ENCODE measurements at regions not wholly inside any gene's neighbourhood (a gene's known extent, or its start where the extent isn't known, plus 50 kb on each side); places are given as distances from the start of the nearest gene placed in this dataset.
"Not testable (repeated sequence)": the region's sequence is repeated elsewhere in the genome, so short reads cannot be mapped to it uniquely, and the experiment has no call there.

DNA sequence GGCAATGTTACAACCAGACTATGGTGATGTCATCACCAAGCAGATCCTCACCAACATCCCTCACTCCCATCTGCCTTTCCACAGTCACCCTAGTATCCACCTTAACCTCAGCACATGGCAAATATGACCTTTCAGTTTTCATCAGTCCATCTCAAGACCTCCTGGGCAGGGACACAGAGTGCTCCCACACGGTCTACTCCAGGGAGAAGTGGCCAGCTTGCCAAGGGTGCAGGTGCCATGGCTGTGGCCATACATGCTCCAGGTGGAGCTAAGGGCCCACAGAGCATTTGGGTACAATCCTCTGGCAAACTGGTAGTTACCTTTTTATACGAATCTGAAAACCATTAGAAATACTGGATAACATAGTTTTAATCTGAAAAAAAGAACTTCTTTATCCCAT, 453.1 kb downstream of the ADCYAP1 start:
- Mint-ChIP-seq H3K27me3 (ENCODE audit: low read depth) (no peaks in the 10 kb centered on the region), H3K9me3 (peaks cover 13% of the 10 kb centered on the region), H3K36me3 (ENCODE audit: low read depth) (no peaks in the 10 kb centered on the region), H3K27ac (no peak overlapping the region), H3K4me3 (no peak overlapping the region), H3K4me1 (ENCODE audit: low read depth) (no peaks in the 10 kb centered on the region)
- no peak for DNase-seq (ENCODE audit: low spot score)

DNA sequence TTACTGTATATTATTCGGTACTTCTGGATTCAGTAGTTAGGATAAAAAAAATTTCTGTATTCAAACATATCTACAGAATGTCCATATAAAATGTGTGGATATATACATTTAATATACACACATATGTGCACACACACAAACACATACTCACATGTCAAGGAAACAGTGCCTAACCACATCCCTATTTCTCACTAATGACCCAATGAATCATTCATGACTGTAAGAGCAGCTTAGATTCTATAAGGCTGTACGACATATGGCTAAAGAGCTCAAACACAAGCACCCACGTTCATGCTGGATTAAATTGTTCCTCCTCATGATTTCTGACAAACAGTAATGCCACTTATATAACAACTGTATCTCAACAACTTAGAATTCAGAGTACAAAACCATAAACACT, 457.3 kb downstream of the ADCYAP1 start:
- H3K27me3 Mint-ChIP-seq (ENCODE audit: low read depth): no peaks in the 10 kb centered on the region
- no peaks in the 10 kb centered on the region for H3K4me1 Mint-ChIP-seq (ENCODE audit: low read depth)
- H3K36me3 Mint-ChIP-seq (ENCODE audit: low read depth): no peaks in the 10 kb centered on the region
- H3K27ac Mint-ChIP-seq: no peak overlapping the region
- H3K4me3 Mint-ChIP-seq: no peak overlapping the region
- DNase-seq (ENCODE audit: low spot score): no peak
- H3K9me3 Mint-ChIP-seq: peaks cover 21% of the 10 kb centered on the region

DNA sequence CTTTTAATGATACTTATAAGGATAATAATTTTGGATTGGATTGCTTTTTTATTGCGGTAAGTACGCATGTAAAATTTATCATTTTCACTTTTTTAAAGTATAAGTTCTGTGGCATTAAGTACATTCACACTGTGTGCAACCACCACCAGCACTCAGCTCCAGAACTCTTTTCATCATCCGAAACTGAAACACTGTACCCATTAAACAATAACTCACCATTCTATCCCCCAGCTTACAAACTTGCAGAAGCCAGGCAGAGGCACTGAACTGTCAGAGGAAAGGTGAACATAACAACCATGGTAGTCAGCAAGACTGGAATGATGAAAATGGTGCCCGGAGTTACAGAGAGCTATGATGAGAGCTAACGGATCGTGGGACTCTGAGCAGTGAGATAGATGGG, 465.9 kb downstream of the ADCYAP1 start:
- Mint-ChIP-seq H3K27me3 (ENCODE audit: low read depth) (no peaks in the 10 kb centered on the region), H3K36me3 (ENCODE audit: low read depth) (no peaks in the 10 kb centered on the region), H3K4me3 (no peak overlapping the region), H3K27ac (no peak overlapping the region), H3K4me1 (ENCODE audit: low read depth) (no peaks in the 10 kb centered on the region), H3K9me3 (peaks cover 3% of the 10 kb centered on the region)
- no peak for DNase-seq (ENCODE audit: low spot score)

DNA sequence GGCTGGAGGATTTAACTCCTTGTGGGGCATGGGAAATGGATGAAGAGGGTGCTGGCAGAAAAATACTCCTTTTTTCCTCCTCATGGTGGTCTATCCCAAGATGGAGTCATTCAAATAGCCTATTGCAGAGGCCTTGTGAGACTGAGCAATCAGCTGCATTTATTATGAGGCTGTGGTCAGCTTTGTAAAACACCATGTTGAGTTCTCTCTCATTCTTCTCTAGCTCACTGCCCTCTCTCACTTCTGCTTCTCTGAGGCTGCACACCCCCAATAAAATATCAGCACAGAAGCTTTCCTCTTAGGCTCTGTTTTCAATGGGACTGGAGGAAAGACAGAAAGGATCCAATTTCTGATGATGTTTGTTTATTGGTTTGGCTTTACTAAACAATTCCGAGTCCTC, 467.1 kb downstream of the ADCYAP1 start:
- Mint-ChIP-seq H3K4me1 (ENCODE audit: low read depth) (no peaks in the 10 kb centered on the region), H3K9me3 (peaks cover 3% of the 10 kb centered on the region), H3K36me3 (ENCODE audit: low read depth) (no peaks in the 10 kb centered on the region), H3K27me3 (ENCODE audit: low read depth) (no peaks in the 10 kb centered on the region), H3K27ac (no peak overlapping the region), H3K4me3 (no peak overlapping the region)
- DNase-seq (ENCODE audit: low spot score): no peak

DNA sequence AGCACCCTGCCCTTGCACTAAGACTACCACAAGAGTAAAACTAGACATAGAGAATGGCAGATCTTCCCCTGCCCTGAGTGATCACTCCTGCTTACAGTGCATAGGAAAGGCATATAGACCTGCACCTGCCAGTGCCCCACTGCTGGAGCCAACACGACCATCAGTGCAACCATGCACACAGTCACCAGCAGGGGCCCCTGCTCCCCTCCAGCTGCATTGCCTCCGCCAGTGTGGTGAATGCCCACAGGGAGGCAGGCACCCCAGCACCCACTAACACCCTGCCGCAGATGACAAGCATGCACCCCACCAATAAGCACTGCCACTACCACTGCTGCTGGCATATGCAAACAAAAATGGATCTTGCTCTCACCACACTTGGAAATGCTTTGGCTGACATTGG, 478.8 kb downstream of the ADCYAP1 start:
- peaks cover 34% of the 10 kb centered on the region for H3K9me3 Mint-ChIP-seq
- H3K27ac Mint-ChIP-seq: no peak overlapping the region
- no peaks in the 10 kb centered on the region for H3K27me3 Mint-ChIP-seq (ENCODE audit: low read depth)
- no peaks in the 10 kb centered on the region for H3K4me1 Mint-ChIP-seq (ENCODE audit: low read depth)
- no peak for DNase-seq (ENCODE audit: low spot score)
- H3K4me3 Mint-ChIP-seq: no peak overlapping the region
- no peaks in the 10 kb centered on the region for H3K36me3 Mint-ChIP-seq (ENCODE audit: low read depth)

DNA sequence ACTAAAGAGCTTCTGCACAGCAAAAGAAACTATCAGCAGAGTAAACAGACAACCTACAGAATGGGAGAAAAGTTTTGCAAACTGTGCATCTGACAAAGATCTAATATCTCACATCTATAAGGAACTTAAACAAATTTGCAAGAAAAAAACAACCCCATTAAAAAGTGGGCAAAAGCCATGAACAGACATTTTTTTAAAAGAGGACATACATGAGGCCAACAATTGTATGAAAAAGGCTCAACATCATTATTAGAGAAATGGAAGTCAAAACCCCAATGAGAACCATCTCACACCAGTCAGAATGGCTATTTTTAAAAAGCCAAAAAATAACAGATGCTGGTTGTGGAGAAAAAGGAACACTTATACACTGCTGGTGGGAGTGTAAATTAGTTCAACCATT, 483.8 kb downstream of the ADCYAP1 start:
- not testable (repeated sequence) for H3K27me3 Mint-ChIP-seq (ENCODE audit: low read depth); H3K4me3 Mint-ChIP-seq

DNA sequence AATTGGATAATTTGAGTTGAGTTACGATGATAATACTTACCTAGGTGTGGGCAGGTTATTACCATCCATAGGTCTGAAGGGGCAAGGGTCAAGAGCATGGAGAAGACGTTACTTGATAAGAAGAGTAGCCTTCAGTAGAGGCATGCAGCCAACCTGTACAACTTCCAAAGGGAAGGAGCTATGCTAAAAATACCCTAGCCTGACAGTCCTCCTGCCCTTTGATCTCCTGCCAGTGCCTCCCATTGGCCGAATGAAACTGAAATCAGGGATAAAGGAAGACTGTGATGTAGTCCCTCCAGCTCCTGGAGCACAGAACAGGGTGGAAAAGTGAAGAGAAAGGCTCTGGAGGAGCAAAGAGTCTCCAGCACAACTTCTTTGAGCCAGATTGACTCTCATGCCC, 487.4 kb downstream of the ADCYAP1 start:
- no peak overlapping the region for H3K4me3 Mint-ChIP-seq
- no peaks in the 10 kb centered on the region for H3K27me3 Mint-ChIP-seq (ENCODE audit: low read depth)
- H3K36me3 Mint-ChIP-seq (ENCODE audit: low read depth): no peaks in the 10 kb centered on the region
- DNase-seq (ENCODE audit: low spot score): no peak
- H3K4me1 Mint-ChIP-seq (ENCODE audit: low read depth): no peaks in the 10 kb centered on the region
- peaks cover 6% of the 10 kb centered on the region for H3K9me3 Mint-ChIP-seq
- H3K27ac Mint-ChIP-seq: no peak overlapping the region

More for the DNA sequence above, 483.8 kb downstream of the ADCYAP1 start:
- not testable (repeated sequence) for H3K4me1 Mint-ChIP-seq (ENCODE audit: low read depth); DNase-seq (ENCODE audit: low spot score); H3K27ac Mint-ChIP-seq; H3K36me3 Mint-ChIP-seq (ENCODE audit: low read depth)
- peaks cover 33% of the 10 kb centered on the region for H3K9me3 Mint-ChIP-seq

DNA sequence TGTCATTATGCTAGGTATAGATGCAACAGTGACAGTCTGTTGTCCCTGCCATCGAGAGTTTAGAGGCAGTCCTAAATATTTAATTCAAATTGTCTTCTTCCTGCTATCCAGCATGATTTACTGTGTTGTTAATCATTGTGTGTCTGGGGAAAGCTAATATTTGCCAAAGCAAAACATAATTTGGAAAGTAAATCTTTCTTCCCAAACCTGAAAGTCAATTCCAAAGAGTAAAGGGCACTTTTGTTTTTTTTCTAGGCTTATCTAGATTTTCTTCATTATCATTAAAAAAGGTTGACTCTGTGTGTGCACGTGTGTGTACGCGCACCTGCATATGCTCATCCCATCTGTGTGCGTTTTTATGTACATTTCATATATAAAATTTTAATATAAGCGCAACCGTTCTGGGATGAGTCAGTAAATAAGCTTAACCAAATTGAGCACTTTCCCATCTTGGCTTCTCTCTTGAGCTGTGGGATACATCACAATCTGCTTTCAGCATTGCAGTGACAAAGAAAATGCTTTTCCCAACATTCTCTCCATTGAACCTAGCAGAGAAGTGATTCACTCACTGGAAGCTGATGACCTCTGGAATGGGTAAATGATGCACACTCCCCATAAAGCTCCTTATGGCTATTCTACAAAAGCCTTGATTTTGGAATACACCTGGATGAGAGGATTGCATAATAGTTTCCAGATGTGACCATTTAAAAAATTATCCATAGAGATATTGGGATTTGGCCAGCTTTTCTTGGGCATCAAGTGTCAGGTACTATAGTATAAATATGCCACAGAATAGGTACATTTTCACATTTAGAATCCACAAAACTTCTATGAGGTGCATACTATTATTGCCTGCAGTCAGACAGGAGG, 488.4 kb downstream of the ADCYAP1 start:
- no peak for DNase-seq (ENCODE audit: low spot score)
- H3K27me3 Mint-ChIP-seq (ENCODE audit: low read depth): no peaks in the 10 kb centered on the region
- no peaks in the 10 kb centered on the region for H3K9me3 Mint-ChIP-seq

DNA sequence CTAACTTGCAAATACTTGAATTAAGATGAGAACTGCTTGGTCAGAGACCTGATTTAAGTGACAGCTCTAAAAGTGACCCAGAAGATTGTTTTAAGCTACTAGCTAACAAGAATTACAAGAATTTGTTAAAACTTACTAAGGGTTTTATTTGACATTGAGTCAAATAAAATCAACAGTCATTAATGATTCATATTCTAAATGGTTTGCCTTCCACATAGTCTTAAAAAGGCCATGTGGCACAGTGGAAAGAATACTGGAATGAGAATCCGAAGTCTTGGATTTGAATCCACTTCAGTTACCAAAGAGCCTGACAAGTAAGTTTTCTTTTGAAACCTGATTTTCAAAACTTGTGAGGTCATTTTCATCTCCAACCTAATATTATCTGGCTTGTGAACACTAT, 489.3 kb downstream of the ADCYAP1 start:
- H3K4me3 Mint-ChIP-seq: no peak overlapping the region
- H3K36me3 Mint-ChIP-seq (ENCODE audit: low read depth): no peaks in the 10 kb centered on the region
- no peaks in the 10 kb centered on the region for H3K9me3 Mint-ChIP-seq

More for the DNA sequence above, 488.4 kb downstream of the ADCYAP1 start:
- H3K27ac Mint-ChIP-seq: no peak overlapping the region
- no peaks in the 10 kb centered on the region for H3K36me3 Mint-ChIP-seq (ENCODE audit: low read depth)
- H3K4me3 Mint-ChIP-seq: no peak overlapping the region
- H3K4me1 Mint-ChIP-seq (ENCODE audit: low read depth): no peaks in the 10 kb centered on the region

DNA sequence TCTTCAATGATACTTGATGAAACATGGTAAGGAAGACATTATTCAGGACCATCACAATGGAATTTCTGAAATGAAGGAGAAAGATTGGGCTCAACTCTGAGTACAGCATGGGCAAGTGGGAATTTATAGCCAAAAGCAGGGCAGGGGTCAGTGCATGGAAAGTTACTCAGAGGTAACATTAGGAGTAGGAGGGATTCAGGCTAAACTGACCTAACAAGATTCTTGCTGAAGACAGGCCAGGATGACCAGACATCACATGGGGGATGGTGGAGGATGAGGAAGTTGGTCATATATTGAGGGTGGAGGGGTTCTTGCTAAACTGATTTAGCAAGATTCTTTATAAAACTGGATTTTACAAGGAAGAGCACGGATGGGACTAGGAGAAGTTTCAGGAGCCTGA, 489.8 kb downstream of the ADCYAP1 start:
- peaks cover 2% of the 10 kb centered on the region for H3K9me3 Mint-ChIP-seq
- DNase-seq (ENCODE audit: low spot score): no peak
- no peak overlapping the region for H3K27ac Mint-ChIP-seq
- no peaks in the 10 kb centered on the region for H3K36me3 Mint-ChIP-seq (ENCODE audit: low read depth)
- H3K4me3 Mint-ChIP-seq: no peak overlapping the region
- no peaks in the 10 kb centered on the region for H3K27me3 Mint-ChIP-seq (ENCODE audit: low read depth)
- H3K4me1 Mint-ChIP-seq (ENCODE audit: low read depth): no peaks in the 10 kb centered on the region

More for the DNA sequence above, 489.3 kb downstream of the ADCYAP1 start:
- no peak for DNase-seq (ENCODE audit: low spot score)
- Mint-ChIP-seq H3K27ac (no peak overlapping the region), H3K27me3 (ENCODE audit: low read depth) (no peaks in the 10 kb centered on the region), H3K4me1 (ENCODE audit: low read depth) (no peaks in the 10 kb centered on the region)

DNA sequence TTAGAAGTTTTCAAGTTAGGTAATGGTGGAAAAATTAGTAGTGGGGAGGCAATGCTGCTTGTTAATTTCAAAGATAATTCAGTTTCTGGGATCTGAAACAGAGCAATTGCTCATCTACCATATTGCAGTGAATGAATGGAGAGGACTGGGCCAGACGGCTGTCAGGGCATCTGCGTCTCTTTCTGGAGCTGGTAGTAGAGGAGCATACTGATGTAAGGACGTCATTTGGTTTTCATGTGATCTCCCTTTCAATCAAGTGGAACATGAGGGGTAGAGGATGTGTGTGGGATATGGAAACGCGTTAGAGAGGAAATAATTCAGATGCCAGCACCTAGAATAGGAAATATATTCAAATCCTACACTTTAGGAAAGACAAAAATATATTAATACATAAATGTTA, 490.3 kb downstream of the ADCYAP1 start:
- H3K4me1 Mint-ChIP-seq (ENCODE audit: low read depth): no peaks in the 10 kb centered on the region
- no peak for DNase-seq (ENCODE audit: low spot score)
- H3K27ac Mint-ChIP-seq: no peak overlapping the region
- no peak overlapping the region for H3K4me3 Mint-ChIP-seq
- H3K9me3 Mint-ChIP-seq: peaks cover 6% of the 10 kb centered on the region
- no peaks in the 10 kb centered on the region for H3K27me3 Mint-ChIP-seq (ENCODE audit: low read depth)
- no peaks in the 10 kb centered on the region for H3K36me3 Mint-ChIP-seq (ENCODE audit: low read depth)

DNA sequence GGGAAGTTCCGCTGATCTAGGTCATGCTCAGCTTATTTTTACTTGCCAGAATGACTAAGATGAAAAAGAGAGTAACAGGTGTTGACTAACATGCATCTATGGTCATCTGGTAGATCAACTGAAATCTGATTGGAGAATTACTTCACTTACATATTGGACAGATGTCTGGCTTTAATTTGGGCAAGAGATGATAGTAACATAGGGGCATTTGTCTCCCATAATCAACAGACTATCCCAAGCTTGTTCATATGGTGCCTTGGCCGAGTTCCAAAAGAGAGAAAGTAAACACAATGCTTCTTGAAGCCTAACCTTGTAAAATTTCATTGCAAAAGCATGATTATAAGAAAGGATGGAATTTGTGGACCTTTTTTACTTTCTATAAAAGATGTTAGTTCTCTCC, 503.7 kb downstream of the ADCYAP1 start:
- no peaks in the 10 kb centered on the region for H3K27me3 Mint-ChIP-seq (ENCODE audit: low read depth)
- H3K27ac Mint-ChIP-seq: no peak overlapping the region
- no peaks in the 10 kb centered on the region for H3K4me1 Mint-ChIP-seq (ENCODE audit: low read depth)
- no peak for DNase-seq (ENCODE audit: low spot score)
- H3K9me3 Mint-ChIP-seq: peaks cover 14% of the 10 kb centered on the region
- no peaks in the 10 kb centered on the region for H3K36me3 Mint-ChIP-seq (ENCODE audit: low read depth)
- no peak overlapping the region for H3K4me3 Mint-ChIP-seq

DNA sequence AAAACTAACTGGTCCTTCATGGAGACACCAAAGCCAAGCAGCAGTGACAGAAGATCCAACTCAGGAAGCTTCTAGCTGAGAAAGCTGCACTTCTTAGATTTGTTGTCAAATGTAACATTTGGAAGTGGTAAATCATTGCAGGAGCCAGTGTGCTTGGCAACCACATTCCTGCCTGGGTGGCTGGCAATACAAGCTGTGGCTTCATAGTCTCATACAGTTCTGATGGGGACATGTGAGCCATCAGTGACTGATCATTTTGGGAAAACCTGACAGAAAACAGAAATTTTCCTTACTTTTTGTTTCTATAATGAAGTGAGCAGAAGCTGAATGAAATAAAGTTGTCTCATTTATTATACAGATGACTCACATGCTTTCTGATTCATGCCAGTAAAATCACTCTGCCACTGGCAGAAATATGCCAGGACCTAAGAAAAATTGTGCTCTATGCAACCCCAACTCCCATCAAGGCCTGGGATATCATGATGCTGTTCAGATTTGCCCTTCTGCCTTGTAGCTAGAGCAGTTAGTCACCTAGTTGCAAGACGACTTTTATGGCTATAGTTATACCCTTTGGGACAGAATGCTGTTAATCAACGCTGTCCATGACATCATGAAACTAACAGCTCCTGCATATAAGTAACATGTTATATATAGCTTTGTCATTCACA, 508.1 kb downstream of the ADCYAP1 start:
- peaks cover 18% of the 10 kb centered on the region for H3K9me3 Mint-ChIP-seq
- H3K4me1 Mint-ChIP-seq (ENCODE audit: low read depth): no peaks in the 10 kb centered on the region
- H3K27me3 Mint-ChIP-seq (ENCODE audit: low read depth): no peaks in the 10 kb centered on the region
- no peak for DNase-seq (ENCODE audit: low spot score)
- no peak overlapping the region for H3K4me3 Mint-ChIP-seq
- H3K27ac Mint-ChIP-seq: no peak overlapping the region
- no peaks in the 10 kb centered on the region for H3K36me3 Mint-ChIP-seq (ENCODE audit: low read depth)

DNA sequence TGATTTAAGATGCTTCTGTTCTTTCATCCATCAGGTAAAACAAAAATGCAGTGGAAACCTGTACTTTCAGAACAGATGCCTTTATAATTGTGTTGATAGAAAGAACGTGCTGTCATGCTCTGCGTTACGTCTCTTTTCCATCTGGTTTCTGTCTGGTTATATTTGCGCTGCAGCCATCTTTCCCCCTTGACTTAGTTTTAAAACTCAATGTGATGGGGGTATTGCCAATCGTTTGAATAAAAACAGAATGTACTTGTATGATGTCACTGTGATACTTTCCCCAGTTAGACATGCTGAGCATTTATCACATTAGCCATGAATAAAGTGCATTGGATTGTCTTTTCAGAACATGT, 508.6 kb downstream of the ADCYAP1 start:
- Mint-ChIP-seq H3K4me3 (no peak overlapping the region), H3K4me1 (ENCODE audit: low read depth) (no peaks in the 10 kb centered on the region), H3K27ac (no peak overlapping the region), H3K9me3 (peaks cover 18% of the 10 kb centered on the region), H3K36me3 (ENCODE audit: low read depth) (no peaks in the 10 kb centered on the region), H3K27me3 (ENCODE audit: low read depth) (no peaks in the 10 kb centered on the region)
- no peak for DNase-seq (ENCODE audit: low spot score)
